PFSK-1 (cell line): ENCODE measurements at regions not wholly inside any gene's neighbourhood (a gene's known extent, or its start where the extent isn't known, plus 50 kb on each side); places are given as distances from the start of the nearest gene placed in this dataset.

Experiments
- POLR2AphosphoS5 ChIP-seq: IDR thresholded peaks from 2 replicates; pipeline ENCODE4 v1.6.1; 2012; ENCODE audit warnings: low read depth, mild to moderate bottlenecking, control low read depth, low read length, moderate library complexity
- REST ChIP-seq, 2 experiments: IDR thresholded peaks; 2 replicates each; pipeline versions ENCODE4 v1.6.1 to v1.8.0; 2011 to 2012; ENCODE audit warnings: low read depth in 2 of 2, low read length in 2 of 2, control low read depth in 1 of 2, inconsistent platforms in 1 of 2, mild to moderate bottlenecking in 1 of 2, moderate library complexity in 1 of 2; ENCODE audit not compliant: insufficient read depth in 1 of 2
- SIN3A ChIP-seq: IDR thresholded peaks from 2 replicates; pipeline ENCODE4 v1.6.1; 2012; ENCODE audit warnings: mild to moderate bottlenecking, low read length, moderate library complexity, borderline replicate concordance; ENCODE audit not compliant: insufficient read depth

DNA sequence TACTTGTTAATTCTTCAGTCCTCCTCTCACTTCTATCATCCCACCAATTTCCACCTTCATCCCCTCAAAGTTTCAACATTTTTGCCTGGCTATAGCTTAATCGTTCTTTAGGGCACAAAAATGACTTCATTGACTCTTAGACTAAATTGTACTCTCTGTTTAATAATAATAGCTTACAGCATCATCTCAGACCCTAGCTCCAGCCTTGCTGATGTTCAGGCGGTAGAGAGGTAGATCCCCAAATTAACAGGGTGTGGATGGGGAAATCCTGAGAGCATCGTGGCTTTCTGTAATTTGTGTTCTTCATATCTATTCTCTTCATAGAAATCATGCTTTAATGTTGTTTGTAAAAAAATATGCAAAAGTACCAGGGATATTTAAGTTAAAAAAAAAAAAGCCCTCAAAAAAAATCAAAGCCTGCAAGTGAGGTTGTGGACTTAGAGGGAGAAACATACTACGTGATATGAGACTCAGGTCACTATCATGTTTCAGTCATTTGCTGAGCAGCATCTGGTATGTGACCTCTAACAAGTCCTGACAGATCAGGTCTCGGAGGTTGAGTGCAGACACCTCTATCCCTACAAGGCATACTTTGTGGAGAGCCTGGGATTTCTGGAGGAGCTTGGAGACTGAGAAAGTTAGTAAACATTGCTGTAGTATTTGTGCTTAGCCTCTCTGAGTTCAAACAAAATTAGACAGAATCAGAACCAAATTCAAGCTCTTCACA, 1063.3 kb upstream of the CITED2 start:
- TF ChIP-seq POLR2AphosphoS5: no peak
- no peak for TF ChIP-seq REST (IDR thresholded peaks at IDR 0.05; ENCODE audit: insufficient read depth in 1 of 2, low read depth in 2 of 2, low read length in 2 of 2)
- TF ChIP-seq SIN3A: no peak
